HG03457 (cell line): ENCODE measurements at regions not wholly inside any gene's neighbourhood (a gene's known extent, or its start where the extent isn't known, plus 50 kb on each side); places are given as distances from the start of the nearest gene placed in this dataset.

Experiments used
- ATAC-seq: cut with Tn5 transposase; IDR thresholded peaks from one replicate; pipeline ENCODE4 v1.9.1; 2021; ENCODE audit warnings: moderate number of reproducible peaks; ENCODE audit not compliant: unreplicated experiment

GRCh38 chr1:37267111-37267835 is 207.1 kb upstream of the ZC3H12A start:
- no peak for ATAC-seq

GRCh38 chr1:37270639-37271038 is 203.7 kb upstream of the ZC3H12A start:
- ATAC-seq = no peak

DNA sequence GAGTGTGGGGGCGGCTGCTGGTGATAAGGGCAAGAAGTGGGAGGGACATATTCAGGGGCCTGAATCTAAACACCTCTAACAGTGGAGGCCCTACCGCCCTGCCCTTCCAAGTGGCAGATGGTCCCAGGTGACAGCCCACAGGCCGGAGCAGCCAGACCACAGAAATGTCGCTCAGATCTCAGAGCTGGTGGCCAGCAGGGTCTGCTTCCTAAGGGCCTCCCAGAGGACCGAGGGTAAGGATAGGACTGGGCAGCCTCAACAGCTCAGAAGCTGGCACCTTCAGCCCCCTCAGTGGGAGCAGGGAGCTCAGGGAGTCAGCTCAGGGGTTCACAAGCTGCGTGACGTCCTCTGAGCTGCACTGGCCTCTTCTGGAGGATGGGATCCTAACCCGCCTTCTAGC is 201.8 kb upstream of the ZC3H12A start:
- no peak for ATAC-seq

DNA sequence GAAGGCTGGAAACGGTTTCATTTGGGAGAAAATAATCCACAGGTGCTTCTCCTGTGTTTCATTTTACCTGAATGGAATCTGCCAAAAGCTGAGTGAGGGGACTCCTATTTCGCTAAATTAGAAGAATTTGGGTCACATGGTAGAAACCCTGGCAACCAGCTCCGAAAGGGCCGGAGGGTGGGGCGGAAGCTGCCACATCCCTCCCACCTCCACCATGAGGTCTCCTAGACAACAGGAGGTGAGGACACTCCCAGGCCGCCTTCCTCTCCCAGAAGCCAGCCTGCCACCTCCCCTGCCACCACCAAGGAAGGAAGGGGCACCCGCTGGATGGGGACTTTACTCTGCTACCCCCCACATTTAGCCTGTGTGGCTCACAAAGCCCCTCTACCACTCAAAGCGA is 199.9 kb upstream of the ZC3H12A start:
- no peak for ATAC-seq

DNA sequence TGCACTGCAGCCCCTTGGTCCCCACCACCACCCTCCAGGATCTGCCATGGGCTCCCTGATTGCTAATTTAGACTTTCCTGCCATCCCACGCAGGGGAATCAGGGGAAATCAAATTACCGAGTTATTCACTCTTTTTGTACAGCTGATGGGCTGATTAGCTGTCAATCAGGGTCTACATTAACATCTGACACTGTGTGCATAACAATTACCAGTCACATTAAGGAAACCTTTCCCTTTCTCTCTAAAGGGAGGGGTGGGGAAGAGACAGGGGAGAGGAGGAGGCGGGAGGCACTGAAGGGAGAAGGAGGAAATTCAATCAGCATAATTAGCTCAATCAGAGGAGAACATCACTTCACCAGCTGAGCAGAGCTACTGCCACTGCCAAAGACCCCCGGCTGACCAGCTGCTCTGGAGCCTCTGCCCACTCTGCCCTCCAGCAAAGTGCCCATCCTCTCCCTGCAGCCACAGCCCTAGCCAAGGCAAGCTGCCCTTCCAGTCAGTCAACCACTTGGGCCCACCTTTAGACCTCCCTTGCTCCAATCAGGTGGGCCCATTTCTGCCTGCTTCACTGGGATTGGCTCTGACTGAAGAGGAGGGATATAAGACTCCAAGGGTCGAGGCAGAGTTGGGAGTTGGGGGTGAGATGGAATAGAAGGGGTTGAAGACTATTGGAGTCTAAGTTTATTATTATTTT is 199.3 kb upstream of the ZC3H12A start:
- no peak for ATAC-seq

- ATAC-seq = no peak
Observed at GRCh38 chr1:37277366-37277765, 197.0 kb upstream of the ZC3H12A start.

GRCh38 chr1:37281354-37281753 is 193.0 kb upstream of the ZC3H12A start:
- ATAC-seq = no peak

- ATAC-seq = no peak
Observed at GRCh38 chr1:37282764-37283163, 191.6 kb upstream of the ZC3H12A start.

GRCh38 chr1:37284053-37284452 is 190.3 kb upstream of the ZC3H12A start:
- no peak for ATAC-seq

DNA sequence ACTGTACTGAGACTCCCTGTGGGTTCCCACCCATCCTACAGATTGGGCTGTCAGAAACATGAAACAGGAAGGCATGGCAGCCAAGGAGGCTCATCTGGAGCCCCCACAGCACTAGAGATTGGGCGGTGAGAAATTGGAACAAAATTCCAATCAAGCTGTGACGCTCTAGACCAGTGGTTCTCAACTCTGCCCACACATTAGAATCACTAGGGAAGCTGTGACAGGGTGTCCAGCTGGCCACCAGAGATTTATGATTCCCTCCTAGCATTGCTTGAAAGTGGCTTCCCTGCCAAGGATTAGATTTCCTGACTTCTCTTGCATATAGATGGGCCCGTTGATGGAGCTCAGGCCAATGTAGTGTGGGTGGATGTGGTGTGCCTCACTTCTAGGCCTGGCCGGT is 187.5 kb upstream of the ZC3H12A start:
- no peak for ATAC-seq

- peak; percentile 85 for ATAC-seq
Observed at GRCh38 chr1:37288900-37289299, 185.5 kb upstream of the ZC3H12A start.

DNA sequence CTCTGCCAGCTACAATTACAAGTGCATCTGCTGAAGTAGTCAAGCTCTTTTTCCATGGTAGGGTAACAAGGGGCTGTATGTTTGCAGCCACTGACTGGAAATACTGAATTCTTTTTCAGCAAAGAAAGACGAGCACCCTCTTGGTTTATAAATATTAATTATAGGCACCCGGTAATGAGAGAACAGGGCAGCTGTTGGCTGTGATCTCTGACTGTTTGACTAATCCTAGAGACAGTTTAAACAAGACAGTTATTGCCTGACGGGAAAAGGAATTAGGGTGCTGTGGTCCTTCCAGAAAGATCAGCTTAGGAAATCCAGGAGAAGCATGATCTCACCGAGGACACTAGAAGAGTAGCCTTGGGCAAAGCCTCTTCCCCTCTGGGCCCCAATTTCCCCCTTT is 183.7 kb upstream of the ZC3H12A start:
- ATAC-seq = no peak

- ATAC-seq = no peak
Observed at GRCh38 chr1:37292789-37293188, 181.6 kb upstream of the ZC3H12A start.

GRCh38 chr1:37294096-37294495 is 180.3 kb upstream of the ZC3H12A start:
- no peak for ATAC-seq

- ATAC-seq = no peak
Observed at GRCh38 chr1:37294529-37294928, 179.9 kb upstream of the ZC3H12A start.

DNA sequence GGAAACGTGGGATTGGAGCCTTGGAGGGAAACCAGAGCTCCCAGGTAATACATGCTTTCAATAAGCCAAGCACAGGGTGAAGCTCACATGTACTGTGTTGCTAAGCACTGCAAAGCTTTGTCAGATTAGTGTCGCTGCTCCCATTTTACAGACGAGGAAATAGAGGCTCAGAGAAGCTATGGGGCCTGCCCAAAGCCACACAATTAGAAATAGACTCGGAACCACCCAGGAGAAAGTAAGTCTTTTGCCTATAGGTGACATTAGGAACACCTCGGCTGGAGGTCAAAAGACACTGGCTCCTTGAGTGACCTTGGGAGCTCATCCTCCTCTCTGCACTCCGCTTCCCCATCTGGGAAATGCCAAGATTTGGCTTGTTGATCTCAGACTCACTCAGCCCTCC is 175.6 kb upstream of the ZC3H12A start:
- no peak for ATAC-seq

DNA sequence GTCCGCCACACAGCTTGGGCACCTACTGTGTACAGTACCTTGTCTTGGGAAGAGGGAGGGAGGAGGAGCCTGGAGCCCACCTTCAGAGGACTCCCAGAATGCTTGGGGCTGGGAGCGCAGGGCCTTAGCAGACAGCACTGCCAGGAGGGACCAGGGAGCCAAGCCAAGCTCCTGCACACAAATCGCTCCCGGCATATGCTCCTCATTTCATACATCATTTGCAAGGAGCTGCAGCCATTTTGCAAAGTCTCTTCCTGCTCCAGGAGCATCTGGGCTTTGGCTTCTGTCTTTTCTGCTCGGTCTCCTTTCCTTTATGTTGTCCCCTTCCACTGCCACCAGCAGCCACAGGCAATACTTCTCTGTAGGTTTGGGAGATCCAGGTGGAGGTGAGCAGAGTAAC is 175.2 kb upstream of the ZC3H12A start:
- no peak for ATAC-seq

DNA sequence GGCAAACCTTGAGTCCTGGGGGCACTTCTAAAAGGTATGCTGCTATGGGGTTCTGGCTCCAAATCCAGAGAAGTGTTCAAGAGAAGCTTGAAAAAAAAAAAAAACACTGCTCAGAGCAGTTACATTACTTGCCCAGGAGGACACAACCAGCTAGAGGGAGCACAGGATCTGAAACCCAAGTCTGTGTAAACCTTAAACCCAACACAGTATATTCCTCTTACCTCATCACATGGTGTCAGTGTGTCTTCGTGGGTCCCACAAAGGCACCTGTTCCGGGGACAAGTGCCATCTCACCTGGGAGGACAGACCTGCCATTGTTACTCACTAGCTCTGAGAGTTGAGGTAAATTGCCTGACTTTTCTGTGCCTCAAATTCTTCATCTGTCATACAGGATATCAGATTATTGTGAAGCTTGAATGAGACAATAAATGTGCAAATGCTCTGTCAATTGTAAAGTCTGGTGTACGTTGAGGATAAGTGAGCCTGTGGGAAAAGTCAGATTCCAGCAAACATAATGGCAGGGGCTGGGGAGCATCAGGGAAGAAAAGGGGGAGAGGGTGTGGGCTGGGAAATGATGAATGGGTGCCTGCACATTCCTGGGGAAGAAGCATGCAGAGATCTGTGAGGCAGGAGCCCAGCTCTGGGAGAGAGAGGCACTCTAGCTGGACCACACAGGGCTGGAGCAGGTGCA is 170.4 kb upstream of the ZC3H12A start:
- no peak for ATAC-seq

GRCh38 chr1:37305108-37305507 is 169.3 kb upstream of the ZC3H12A start:
- no peak for ATAC-seq

- no peak for ATAC-seq
Observed at GRCh38 chr1:37305841-37306240, 168.5 kb upstream of the ZC3H12A start.

- no peak for ATAC-seq
Observed at GRCh38 chr1:37306461-37306860, 167.9 kb upstream of the ZC3H12A start.

GRCh38 chr1:37306871-37307270 is 167.5 kb upstream of the ZC3H12A start:
- no peak for ATAC-seq
